ENCODE measurements at regions not wholly inside any gene's neighbourhood (a gene's known extent, or its start where the extent isn't known, plus 50 kb on each side); places are given as distances from the start of the nearest gene placed in this dataset.
"Not testable (repeated sequence)": the region's sequence is repeated elsewhere in the genome, so short reads cannot be mapped to it uniquely, and the experiment has no call there.

- ChIA-PET POLR2A (no interaction called here), CTCF (no interaction called here)
- no peaks in the 10 kb centered on the region for H3K27me3 Mint-ChIP-seq (ENCODE audit: low read depth)
- DNase-seq (no peak), ATAC-seq (no peak)
- no peak overlapping the region for H3K27ac Mint-ChIP-seq
- no peak overlapping the region for H3K4me3 Mint-ChIP-seq
- H3K4me1 Mint-ChIP-seq (ENCODE audit: low read depth), result no peaks in the 10 kb centered on the region
- H3K9me3 Mint-ChIP-seq (ENCODE audit: insufficient read depth), result peaks cover 5% of the 10 kb centered on the region
- H3K36me3 Mint-ChIP-seq (ENCODE audit: low read depth), result no peaks in the 10 kb centered on the region
Observed at GRCh38 chr3:99313485-99313884, 324.9 kb upstream of the COL8A1 start.

- no peak for ATAC-seq
- no peaks in the 10 kb centered on the region for H3K9me3 Mint-ChIP-seq (ENCODE audit: insufficient read depth)
- POLR2A ChIA-PET, result no interaction called here
- no peaks in the 10 kb centered on the region for H3K4me1 Mint-ChIP-seq (ENCODE audit: low read depth)
- H3K4me3 Mint-ChIP-seq, result no peak overlapping the region
- DNase-seq, result no peak
- CTCF ChIA-PET, result no interaction called here
- H3K36me3 Mint-ChIP-seq (ENCODE audit: low read depth), result no peaks in the 10 kb centered on the region
- no peaks in the 10 kb centered on the region for H3K27me3 Mint-ChIP-seq (ENCODE audit: low read depth)
- no peak overlapping the region for H3K27ac Mint-ChIP-seq
Observed at GRCh38 chr3:99298661-99299060, 339.7 kb upstream of the COL8A1 start.

- Mint-ChIP-seq H3K4me3 (no peak overlapping the region), H3K27me3 (ENCODE audit: low read depth) (no peaks in the 10 kb centered on the region), H3K9me3 (ENCODE audit: insufficient read depth) (no peaks in the 10 kb centered on the region), H3K36me3 (ENCODE audit: low read depth) (no peaks in the 10 kb centered on the region), H3K4me1 (ENCODE audit: low read depth) (no peaks in the 10 kb centered on the region), H3K27ac (no peak overlapping the region)
- no peak for DNase-seq
- ChIA-PET CTCF (no interaction called here), POLR2A (no interaction called here)
- no peak for ATAC-seq
Observed at GRCh38 chr3:99295836-99296235, 342.6 kb upstream of the COL8A1 start.

- H3K27me3 Mint-ChIP-seq (ENCODE audit: low read depth); DNase-seq; H3K9me3 Mint-ChIP-seq (ENCODE audit: insufficient read depth); ATAC-seq; H3K4me3 Mint-ChIP-seq; CTCF ChIA-PET; H3K4me1 Mint-ChIP-seq (ENCODE audit: low read depth); H3K27ac Mint-ChIP-seq; POLR2A ChIA-PET; H3K36me3 Mint-ChIP-seq (ENCODE audit: low read depth): not testable (repeated sequence)
Observed at GRCh38 chr3:99294092-99294491, 344.3 kb upstream of the COL8A1 start.

GRCh38 chr3:99287876-99288275 is 350.5 kb upstream of the COL8A1 start:
- peaks cover 5% of the 10 kb centered on the region for H3K9me3 Mint-ChIP-seq (ENCODE audit: insufficient read depth)
- no peak overlapping the region for H3K4me3 Mint-ChIP-seq
- no peaks in the 10 kb centered on the region for H3K36me3 Mint-ChIP-seq (ENCODE audit: low read depth)
- no peak for ATAC-seq
- H3K27me3 Mint-ChIP-seq (ENCODE audit: low read depth), result no peaks in the 10 kb centered on the region
- CTCF ChIA-PET, result no interaction called here
- DNase-seq, result no peak
- POLR2A ChIA-PET, result no interaction called here
- H3K4me1 Mint-ChIP-seq (ENCODE audit: low read depth), result no peaks in the 10 kb centered on the region
- H3K27ac Mint-ChIP-seq, result no peak overlapping the region

- no peak for DNase-seq
- Mint-ChIP-seq H3K4me3 (no peak overlapping the region), H3K27me3 (ENCODE audit: low read depth) (no peaks in the 10 kb centered on the region), H3K4me1 (ENCODE audit: low read depth) (no peaks in the 10 kb centered on the region), H3K27ac (no peak overlapping the region), H3K9me3 (ENCODE audit: insufficient read depth) (peaks cover 5% of the 10 kb centered on the region), H3K36me3 (ENCODE audit: low read depth) (no peaks in the 10 kb centered on the region)
- ChIA-PET POLR2A (no interaction called here), CTCF (no interaction called here)
- ATAC-seq, result no peak
Observed at GRCh38 chr3:99286266-99286845, 352.0 kb upstream of the COL8A1 start.

GRCh38 chr3:99269606-99270351 is 368.3 kb upstream of the DCBLD2 start:
- Mint-ChIP-seq H3K9me3 (ENCODE audit: insufficient read depth) (no peaks in the 10 kb centered on the region), H3K4me3 (no peak overlapping the region), H3K27me3 (ENCODE audit: low read depth) (no peaks in the 10 kb centered on the region), H3K4me1 (ENCODE audit: low read depth) (no peaks in the 10 kb centered on the region), H3K36me3 (ENCODE audit: low read depth) (no peaks in the 10 kb centered on the region), H3K27ac (no peak overlapping the region)
- POLR2A ChIA-PET, result no interaction called here
- DNase-seq, result no peak
- CTCF ChIA-PET, result no interaction called here
- ATAC-seq, result no peak

- DNase-seq (no peak), ATAC-seq (no peak)
- no peak overlapping the region for H3K27ac Mint-ChIP-seq
- no peaks in the 10 kb centered on the region for H3K4me1 Mint-ChIP-seq (ENCODE audit: low read depth)
- ChIA-PET CTCF (no interaction called here), POLR2A (interaction anchor here (0.6 kb wide), 1 partner anchor 97 kb away, joined by 3 read pairs; no protein-coding TSS in a partner anchor)
- H3K27me3 Mint-ChIP-seq (ENCODE audit: low read depth), result no peaks in the 10 kb centered on the region
- H3K4me3 Mint-ChIP-seq, result no peak overlapping the region
- H3K9me3 Mint-ChIP-seq (ENCODE audit: insufficient read depth), result peaks cover 6% of the 10 kb centered on the region
- H3K36me3 Mint-ChIP-seq (ENCODE audit: low read depth), result no peaks in the 10 kb centered on the region
Observed at GRCh38 chr3:99256788-99257187, 355.3 kb upstream of the DCBLD2 start.

GRCh38 chr3:99253963-99254355 is 352.5 kb upstream of the DCBLD2 start:
- DNase-seq (no peak), ATAC-seq (no peak)
- CTCF ChIA-PET, result no interaction called here
- H3K4me1 Mint-ChIP-seq (ENCODE audit: low read depth), result no peaks in the 10 kb centered on the region
- no peak overlapping the region for H3K4me3 Mint-ChIP-seq
- no peaks in the 10 kb centered on the region for H3K27me3 Mint-ChIP-seq (ENCODE audit: low read depth)
- H3K27ac Mint-ChIP-seq, result no peak overlapping the region
- H3K36me3 Mint-ChIP-seq (ENCODE audit: low read depth), result no peaks in the 10 kb centered on the region
- peaks cover 6% of the 10 kb centered on the region for H3K9me3 Mint-ChIP-seq (ENCODE audit: insufficient read depth)
- POLR2A ChIA-PET, result no interaction called here

- CTCF ChIA-PET, result no interaction called here
- DNase-seq (no peak), ATAC-seq (no peak)
- H3K27me3 Mint-ChIP-seq (ENCODE audit: low read depth), result no peaks in the 10 kb centered on the region
- H3K4me3 Mint-ChIP-seq, result no peak overlapping the region
- no peaks in the 10 kb centered on the region for H3K9me3 Mint-ChIP-seq (ENCODE audit: insufficient read depth)
- H3K36me3 Mint-ChIP-seq (ENCODE audit: low read depth), result no peaks in the 10 kb centered on the region
- H3K27ac Mint-ChIP-seq, result no peak overlapping the region
- POLR2A ChIA-PET, result no interaction called here
- no peaks in the 10 kb centered on the region for H3K4me1 Mint-ChIP-seq (ENCODE audit: low read depth)
Observed at GRCh38 chr3:99250821-99251355, 349.4 kb upstream of the DCBLD2 start.

- no peaks in the 10 kb centered on the region for H3K9me3 Mint-ChIP-seq (ENCODE audit: insufficient read depth)
- no peaks in the 10 kb centered on the region for H3K36me3 Mint-ChIP-seq (ENCODE audit: low read depth)
- no peaks in the 10 kb centered on the region for H3K27me3 Mint-ChIP-seq (ENCODE audit: low read depth)
- no peaks in the 10 kb centered on the region for H3K4me1 Mint-ChIP-seq (ENCODE audit: low read depth)
- no peak for ATAC-seq
- no peak overlapping the region for H3K27ac Mint-ChIP-seq
- ChIA-PET CTCF (no interaction called here), POLR2A (no interaction called here)
- DNase-seq, result no peak
- H3K4me3 Mint-ChIP-seq, result no peak overlapping the region
Observed at GRCh38 chr3:99250272-99250671, 348.8 kb upstream of the DCBLD2 start.

- no peak for ATAC-seq
- H3K27me3 Mint-ChIP-seq (ENCODE audit: low read depth), result no peaks in the 10 kb centered on the region
- no peaks in the 10 kb centered on the region for H3K9me3 Mint-ChIP-seq (ENCODE audit: insufficient read depth)
- H3K27ac Mint-ChIP-seq, result no peak overlapping the region
- ChIA-PET POLR2A (no interaction called here), CTCF (no interaction called here)
- H3K4me3 Mint-ChIP-seq, result no peak overlapping the region
- H3K4me1 Mint-ChIP-seq (ENCODE audit: low read depth), result no peaks in the 10 kb centered on the region
- H3K36me3 Mint-ChIP-seq (ENCODE audit: low read depth), result no peaks in the 10 kb centered on the region
- DNase-seq, result no peak
Observed at GRCh38 chr3:99249627-99250026, 348.1 kb upstream of the DCBLD2 start.

- H3K4me3 Mint-ChIP-seq, result no peak overlapping the region
- no peaks in the 10 kb centered on the region for H3K9me3 Mint-ChIP-seq (ENCODE audit: insufficient read depth)
- H3K27me3 Mint-ChIP-seq (ENCODE audit: low read depth), result no peaks in the 10 kb centered on the region
- no peaks in the 10 kb centered on the region for H3K4me1 Mint-ChIP-seq (ENCODE audit: low read depth)
- DNase-seq (no peak), ATAC-seq (no peak)
- ChIA-PET POLR2A (no interaction called here), CTCF (no interaction called here)
- H3K36me3 Mint-ChIP-seq (ENCODE audit: low read depth), result no peaks in the 10 kb centered on the region
- no peak overlapping the region for H3K27ac Mint-ChIP-seq
Observed at GRCh38 chr3:99248913-99249312, 347.4 kb upstream of the DCBLD2 start.
